CD4-positive, alpha-beta T cell treated with Interferon alpha-2 for 1 hour (primary cell): ENCODE measurements at regions not wholly inside any gene's neighbourhood (a gene's known extent, or its start where the extent isn't known, plus 50 kb on each side); places are given as distances from the start of the nearest gene placed in this dataset.

Experiments used
- DNase-seq, 2 donors: peaks; one replicate each; pipeline ENCODE4 v3.0.0-alpha.2; 2020 to 2022

- DNase-seq: no peak
Observed at GRCh38 chr7:115552766-115553165, 477.8 kb downstream of the TFEC start.

- no peak for DNase-seq
Observed at GRCh38 chr7:115549910-115550309, 480.7 kb downstream of the TFEC start.

- DNase-seq: no peak
Observed at GRCh38 chr7:115548756-115549155, 481.8 kb downstream of the TFEC start.

GRCh38 chr7:115546790-115547189 lies 483.8 kb downstream of the TFEC start:
- no peak for DNase-seq

- DNase-seq: no peak
Observed at GRCh38 chr7:115533785-115534184, 496.8 kb downstream of the TFEC start.

- no peak for DNase-seq
Observed at GRCh38 chr7:115526278-115526677, 504.3 kb downstream of the TFEC start.

GRCh38 chr7:115522174-115522573 lies 508.4 kb downstream of the TFEC start:
- DNase-seq: no peak

- no peak for DNase-seq
Observed at GRCh38 chr7:115516341-115516740, 514.2 kb downstream of the TFEC start.

GRCh38 chr7:115511330-115511729 lies 519.2 kb downstream of the TFEC start:
- no peak for DNase-seq

- DNase-seq: no peak
Observed at GRCh38 chr7:115505136-115505535, 525.4 kb downstream of the TFEC start.

GRCh38 chr7:115499956-115500355 lies 530.6 kb downstream of the TFEC start:
- no peak for DNase-seq

GRCh38 chr7:115496006-115496405 lies 534.6 kb downstream of the TFEC start:
- no peak for DNase-seq

- no peak for DNase-seq
Observed at GRCh38 chr7:115494529-115495147, 535.9 kb downstream of the TFEC start.

GRCh38 chr7:115493381-115493780 lies 537.2 kb downstream of the TFEC start:
- DNase-seq: no peak

- no peak for DNase-seq
Observed at GRCh38 chr7:115491744-115492380, 538.7 kb downstream of the TFEC start.

GRCh38 chr7:115479448-115479847 lies 551.1 kb downstream of the TFEC start:
- DNase-seq: no peak

- DNase-seq: no peak
Observed at GRCh38 chr7:115478426-115478825, 552.1 kb downstream of the TFEC start.

- DNase-seq: no peak
Observed at GRCh38 chr7:115477193-115477651, 553.3 kb downstream of the TFEC start.

GRCh38 chr7:115476671-115477181 lies 553.8 kb downstream of the TFEC start:
- no peak for DNase-seq

GRCh38 chr7:115475761-115476385 lies 554.0 kb downstream of the MDFIC start:
- DNase-seq: peak in 1 of 2 donors; percentile 29

GRCh38 chr7:115475206-115475605 lies 553.3 kb downstream of the MDFIC start:
- no peak for DNase-seq

GRCh38 chr7:115474137-115474536 lies 552.2 kb downstream of the MDFIC start:
- no peak for DNase-seq

- DNase-seq: no peak
Observed at GRCh38 chr7:115471891-115472290, 550.0 kb downstream of the MDFIC start.
